ENCODE measurements at regions not wholly inside any gene's neighbourhood (a gene's known extent, or its start where the extent isn't known, plus 50 kb on each side); places are given as distances from the start of the nearest gene placed in this dataset.

DNA sequence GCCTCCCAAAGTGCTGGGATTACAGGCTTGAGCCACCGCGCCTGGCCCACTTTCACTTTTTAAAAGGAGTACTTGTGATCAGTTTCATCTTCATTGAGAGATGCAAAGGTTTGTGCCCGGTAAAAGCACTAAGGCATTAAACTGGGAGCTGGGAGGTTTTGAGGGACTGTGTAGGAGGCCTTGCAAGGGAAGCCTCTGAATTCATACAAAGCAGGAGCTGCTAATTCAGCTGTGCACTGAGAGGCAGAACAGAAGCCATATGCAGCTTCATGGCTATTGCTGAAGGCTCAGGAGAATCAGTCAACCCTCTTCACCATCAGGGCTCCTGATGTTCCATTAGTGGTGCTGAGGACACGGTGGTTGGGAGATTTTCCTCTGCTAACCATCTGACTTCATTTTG lies 77.7 kb downstream of the GPR88 start:
- TF ChIP-seq, protein P1, sequence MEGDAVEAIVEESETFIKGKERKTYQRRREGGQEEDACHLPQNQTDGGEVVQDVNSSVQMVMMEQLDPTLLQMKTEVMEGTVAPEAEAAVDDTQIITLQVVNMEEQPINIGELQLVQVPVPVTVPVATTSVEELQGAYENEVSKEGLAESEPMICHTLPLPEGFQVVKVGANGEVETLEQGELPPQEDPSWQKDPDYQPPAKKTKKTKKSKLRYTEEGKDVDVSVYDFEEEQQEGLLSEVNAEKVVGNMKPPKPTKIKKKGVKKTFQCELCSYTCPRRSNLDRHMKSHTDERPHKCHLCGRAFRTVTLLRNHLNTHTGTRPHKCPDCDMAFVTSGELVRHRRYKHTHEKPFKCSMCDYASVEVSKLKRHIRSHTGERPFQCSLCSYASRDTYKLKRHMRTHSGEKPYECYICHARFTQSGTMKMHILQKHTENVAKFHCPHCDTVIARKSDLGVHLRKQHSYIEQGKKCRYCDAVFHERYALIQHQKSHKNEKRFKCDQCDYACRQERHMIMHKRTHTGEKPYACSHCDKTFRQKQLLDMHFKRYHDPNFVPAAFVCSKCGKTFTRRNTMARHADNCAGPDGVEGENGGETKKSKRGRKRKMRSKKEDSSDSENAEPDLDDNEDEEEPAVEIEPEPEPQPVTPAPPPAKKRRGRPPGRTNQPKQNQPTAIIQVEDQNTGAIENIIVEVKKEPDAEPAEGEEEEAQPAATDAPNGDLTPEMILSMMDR (IDR thresholded peaks at IDR 0.05) = no peak
- no peak for TF ChIP-seq POLR2A (IDR thresholded peaks at IDR 0.05)
